GM23338 (cell line): ENCODE measurements at regions not wholly inside any gene's neighbourhood (a gene's known extent, or its start where the extent isn't known, plus 50 kb on each side); places are given as distances from the start of the nearest gene placed in this dataset.

Experiments
- ATAC-seq: fragments of 200-7000 bp; cut with Tn5 transposase; 3 replicates; pipeline ENCODE4 v1.9.1; 2020
- DNase-seq: peaks from one replicate; pipeline ENCODE4 v3.0.0-alpha.2; 2015; ENCODE audit warnings: low spot score
- H2AFZ ChIP-seq: fragments of 200-600 bp; sonication (generic); 2 replicates; pipeline ENCODE4 v1.8.0; 2016; ENCODE audit warnings: antibody characterized with exemption, mild to moderate bottlenecking, moderate library complexity
- H3F3A ChIP-seq: fragments of 200-600 bp; sonication (generic); replicated peaks from 2 replicates; pipeline ENCODE4 v1.8.0; 2017; ENCODE audit warnings: antibody characterized with exemption, mixed run types, low read depth
- H3K27ac ChIP-seq: fragments of 200-600 bp; sonication (generic); 2 replicates; pipeline ENCODE4 v1.6.1; 2016; ENCODE audit warnings: low read depth
- H3K27me3 ChIP-seq: fragments of 200-600 bp; sonication (generic); 2 replicates; pipeline ENCODE4 v1.8.0; 2016; ENCODE audit warnings: mild to moderate bottlenecking, mixed run types, moderate library complexity; ENCODE audit not compliant: insufficient read depth
- H3K36me3 ChIP-seq: fragments of 200-600 bp; sonication (generic); 2 replicates; pipeline ENCODE4 v1.8.0; 2016; ENCODE audit warnings: mild to moderate bottlenecking; ENCODE audit not compliant: insufficient read depth
- H3K4me1 ChIP-seq: fragments of 200-600 bp; sonication (generic); 2 replicates; pipeline ENCODE4 v1.8.0; 2016; ENCODE audit warnings: mild to moderate bottlenecking, moderate library complexity; ENCODE audit not compliant: insufficient read depth
- H3K4me2 ChIP-seq: fragments of 200-600 bp; sonication (generic); 2 replicates; pipeline ENCODE4 v1.7.1; 2017; ENCODE audit warnings: mixed run types
- H3K4me3 ChIP-seq: fragments of 200-600 bp; sonication (generic); 2 replicates; pipeline ENCODE4 v1.6.1; 2016; ENCODE audit warnings: mixed run types
- H3K79me2 ChIP-seq: fragments of 200-600 bp; sonication (generic); replicated peaks from 2 replicates; pipeline ENCODE4 v1.8.0; 2017; ENCODE audit warnings: mild to moderate bottlenecking; ENCODE audit not compliant: insufficient read depth
- H3K9me2 ChIP-seq: fragments of 200-600 bp; sonication (generic); 2 replicates; pipeline ENCODE4 v1.8.0; 2017; ENCODE audit not compliant: insufficient read depth
- H4K20me1 ChIP-seq: fragments of 200-600 bp; sonication (generic); replicated peaks from 2 replicates; pipeline ENCODE4 v1.8.0; 2017; ENCODE audit warnings: mild to moderate bottlenecking; ENCODE audit not compliant: insufficient read depth
- H3K27ac Mint-ChIP-seq: 2 replicates; pipeline ENCODE4 v1.8.0; 2020; ENCODE audit warnings: inconsistent platforms, mild to moderate bottlenecking, moderate library complexity, mixed read lengths
- H3K27me3 Mint-ChIP-seq: 3 replicates; pipeline ENCODE4 v1.8.0; 2022; ENCODE audit warnings: low read depth, mild to moderate bottlenecking, moderate library complexity, mixed read lengths, inconsistent platforms; ENCODE audit not compliant: insufficient read depth, poor library complexity
- H3K36me3 Mint-ChIP-seq: 3 replicates; pipeline ENCODE4 v1.8.0; 2021; ENCODE audit warnings: low read depth, mild to moderate bottlenecking, inconsistent platforms, moderate library complexity, mixed read lengths
- H3K4me1 Mint-ChIP-seq: 3 replicates; pipeline ENCODE4 v1.8.0; 2020; ENCODE audit warnings: mild to moderate bottlenecking, inconsistent platforms, mixed read lengths
- H3K4me3 Mint-ChIP-seq: 3 replicates; pipeline ENCODE4 v1.8.0; 2021; ENCODE audit warnings: moderate library complexity, mild to moderate bottlenecking, inconsistent platforms, mixed read lengths
- H3K9me3 Mint-ChIP-seq: 3 replicates; pipeline ENCODE4 v1.8.0; 2020; ENCODE audit warnings: moderate library complexity, mild to moderate bottlenecking, inconsistent platforms, mixed read lengths
- CTCF ChIP-seq, 2 experiments: fragments of 200-600 bp in 1 of 2; sonication (generic) in 1 of 2; conservative IDR thresholded peaks; 2 replicates each; pipeline versions ENCODE4 v1.5.1 to v1.6.1; 2016 to 2017; ENCODE audit warnings: antibody characterized with exemption in 2 of 2, low read depth in 2 of 2, mild to moderate bottlenecking in 2 of 2, moderate library complexity in 1 of 2
- EZH2phosphoT487 ChIP-seq: fragments of 200-600 bp; sonication (generic); IDR thresholded peaks from one replicate; pipeline ENCODE4 v1.8.1; 2018; ENCODE audit warnings: antibody characterized with exemption; ENCODE audit not compliant: unreplicated experiment
- JUNB ChIP-seq: IDR thresholded peaks from one replicate; pipeline ENCODE4 v1.6.1; 2016; ENCODE audit warnings: antibody characterized with exemption; ENCODE audit not compliant: unreplicated experiment
- POLR2AphosphoS5 ChIP-seq: IDR thresholded peaks from 2 replicates; pipeline ENCODE4 v1.6.1; 2016; ENCODE audit warnings: antibody characterized with exemption, low read depth
- STAT1 ChIP-seq: IDR thresholded peaks from one replicate; pipeline ENCODE4 v1.6.1; 2016; ENCODE audit warnings: antibody characterized with exemption; ENCODE audit not compliant: unreplicated experiment
- ZNF462 ChIP-seq: fragments of 250-450 bp; sonication (Bioruptor Pico); IDR thresholded peaks from 2 replicates; pipeline ENCODE4 v1.5.0; 2020; ENCODE audit warnings: mild to moderate bottlenecking, moderate library complexity

- ATAC-seq (no peak), DNase-seq (no peak)
- no peaks in the 10 kb centered on the region for H3K79me2 ChIP-seq
- H3K9me2 ChIP-seq = no peaks in the 10 kb centered on the region; the same call in 1 of the 2 replicates
- no peak overlapping the region for H3K4me3 ChIP-seq
- Mint-ChIP-seq H3K27me3 (peaks cover 12% of the 10 kb centered on the region), H3K36me3 (no peaks in the 10 kb centered on the region), H3K4me1 (no peaks in the 10 kb centered on the region), H3K4me3 (no peak overlapping the region), H3K9me3 (no peaks in the 10 kb centered on the region; the same call in 2 of the 3 replicates), H3K27ac (no peak overlapping the region)
- H3K4me2 ChIP-seq = no peak overlapping the region
- H3K36me3 ChIP-seq = no peaks in the 10 kb centered on the region
- no peak overlapping the region for H3K27ac ChIP-seq
- no peaks in the 10 kb centered on the region for H3F3A ChIP-seq
- TF ChIP-seq POLR2AphosphoS5 (no peak), STAT1 (no peak), JUNB (no peak), EZH2phosphoT487 (no peak)
- H4K20me1 ChIP-seq = no peaks in the 10 kb centered on the region
- H3K4me1 ChIP-seq = no peaks in the 10 kb centered on the region
- no peak overlapping the region for H2AFZ ChIP-seq
- no peaks in the 10 kb centered on the region for H3K27me3 ChIP-seq
These were observed 114.1 kb upstream of the ETS2 start for GRCh38 chr21:38691631-38692030.

- Mint-ChIP-seq H3K4me3 (no peak overlapping the region), H3K36me3 (no peaks in the 10 kb centered on the region), H3K9me3 (no peaks in the 10 kb centered on the region; the same call in 1 of the 3 replicates), H3K27ac (no peak overlapping the region), H3K27me3 (peaks cover 13% of the 10 kb centered on the region), H3K4me1 (no peaks in the 10 kb centered on the region; the same call in 2 of the 3 replicates)
- Histone ChIP-seq H3K27ac (no peak overlapping the region), H3K9me2 (0 out of 2 replicates have a peak, but pooled peaks cover 3% of the 10 kb centered on the region), H3K79me2 (no peaks in the 10 kb centered on the region), H3K36me3 (no peaks in the 10 kb centered on the region), H3K4me2 (no peak overlapping the region), H2AFZ (no peak overlapping the region), H3F3A (no peaks in the 10 kb centered on the region), H3K4me3 (no peak overlapping the region), H3K27me3 (no peaks in the 10 kb centered on the region), H3K4me1 (no peaks in the 10 kb centered on the region), H4K20me1 (no peaks in the 10 kb centered on the region)
- ATAC-seq (no peak), DNase-seq (peak; percentile 11)
- TF ChIP-seq CTCF (conservative IDR thresholded peaks at IDR 0.05; ENCODE audit: low read depth in 2 of 2) (peak; percentile 20 to 39; a peak in 3 of 4 replicates), ZNF462 (CRISPR knock-in tag) (no peak)
These were observed 109.2 kb upstream of the ETS2 start for GRCh38 chr21:38696579-38696978.
